Frontal cortex (tissue), 3 donors: ENCODE measurements at regions not wholly inside any gene's neighbourhood (a gene's known extent, or its start where the extent isn't known, plus 50 kb on each side); places are given as distances from the start of the nearest gene placed in this dataset.

Experiments
- DNase-seq, 2 donors: peaks; one replicate each; pipeline ENCODE4 v3.0.0; 2012; ENCODE audit warnings: low spot score in 2 of 2
- FAIRE-seq: peaks from 2 replicates; lab custom pipeline; 2012; peaks lifted over from hg19 to GRCh38; lab: Jason Lieb, UNC
- donor health status: control.
- donor health status: control.
- donor health status: control.

- FAIRE-seq (no peak), DNase-seq (no peak)
Measured at GRCh38 chr14:100657780-100658179, 68.9 kb upstream of the DLK1 start.

- FAIRE-seq, result no peak
- no peak for DNase-seq
Measured at GRCh38 chr14:100658181-100658886, 68.4 kb upstream of the DLK1 start.

- FAIRE-seq, result no peak
- no peak for DNase-seq
Measured at GRCh38 chr14:100659345-100660001, 67.2 kb upstream of the DLK1 start.

- DNase-seq, result no peak
- no peak for FAIRE-seq
Measured at GRCh38 chr14:100660498-100660881, 66.2 kb upstream of the DLK1 start.

- FAIRE-seq, result no peak
- no peak for DNase-seq
Measured at GRCh38 chr14:100660882-100661635, 65.6 kb upstream of the DLK1 start.

GRCh38 chr14:100662879-100663760 is 63.6 kb upstream of the DLK1 start:
- DNase-seq, result peak; percentile 63 to 70
- FAIRE-seq, result peak; percentile 47

- DNase-seq (no peak), FAIRE-seq (no peak)
Measured at GRCh38 chr14:100663761-100664052, 63.0 kb upstream of the DLK1 start.

- no peak for FAIRE-seq
- no peak for DNase-seq
Measured at GRCh38 chr14:100664231-100664630, 62.5 kb upstream of the DLK1 start.

- DNase-seq, result no peak
- no peak for FAIRE-seq
Measured at GRCh38 chr14:100664841-100665510, 61.7 kb upstream of the DLK1 start.

- no peak for FAIRE-seq
- no peak for DNase-seq
Measured at GRCh38 chr14:100665511-100666032, 61.1 kb upstream of the DLK1 start.

GRCh38 chr14:100666403-100666802 is 60.3 kb upstream of the DLK1 start:
- FAIRE-seq (no peak), DNase-seq (no peak)

- DNase-seq (no peak), FAIRE-seq (no peak)
Measured at GRCh38 chr14:100666851-100667250, 59.8 kb upstream of the DLK1 start.

GRCh38 chr14:100667656-100668055 is 59.0 kb upstream of the DLK1 start:
- no peak for FAIRE-seq
- DNase-seq, result no peak

- DNase-seq, result no peak
- no peak for FAIRE-seq
Measured at GRCh38 chr14:100668352-100668751, 58.3 kb upstream of the DLK1 start.

- FAIRE-seq (no peak), DNase-seq (no peak)
Measured at GRCh38 chr14:100669011-100669412, 57.7 kb upstream of the DLK1 start.

- DNase-seq, result no peak
- no peak for FAIRE-seq
Measured at GRCh38 chr14:100669468-100669867, 57.2 kb upstream of the DLK1 start.

- FAIRE-seq, result no peak
- no peak for DNase-seq
Measured at GRCh38 chr14:100670017-100670752, 56.5 kb upstream of the DLK1 start.

- DNase-seq, result no peak
- FAIRE-seq, result no peak
Measured at GRCh38 chr14:100670753-100671049, 56.0 kb upstream of the DLK1 start.

GRCh38 chr14:100671386-100671901 is 55.2 kb upstream of the DLK1 start:
- no peak for FAIRE-seq
- no peak for DNase-seq
